Cardiac muscle cell (in vitro differentiated cells and primary cell): ENCODE measurements at regions not wholly inside any gene's neighbourhood (a gene's known extent, or its start where the extent isn't known, plus 50 kb on each side); places are given as distances from the start of the nearest gene placed in this dataset.

Experiments
- DNase-seq, 2 donors: peaks; one replicate each; pipeline versions ENCODE4 v3.0.0 to v3.0.0-alpha.2; 2010 to 2017; ENCODE audit warnings: low read depth in 1 of 2, low spot score in 1 of 2
- H3K27ac ChIP-seq: fragments of 200-600 bp; sonication (generic); 2 replicates; pipeline ENCODE4 v1.5.1; 2016
- H3K27me3 ChIP-seq: fragments of 200-600 bp; sonication (generic); 2 replicates; pipeline ENCODE4 v1.6.0; 2016; ENCODE audit warnings: control low read depth
- H3K36me3 ChIP-seq: fragments of 200-600 bp; sonication (generic); 2 replicates; pipeline ENCODE4 v1.5.1; 2016; ENCODE audit warnings: control low read depth
- H3K4me1 ChIP-seq: fragments of 200-600 bp; sonication (generic); 2 replicates; pipeline ENCODE4 v1.8.1; 2017; ENCODE audit warnings: low read depth, mild to moderate bottlenecking, mixed run types
- H3K4me3 ChIP-seq: fragments of 200-600 bp; sonication (generic); 2 replicates; pipeline ENCODE4 v1.5.1; 2016; ENCODE audit warnings: mild to moderate bottlenecking
- H3K9me3 ChIP-seq: fragments of 200-600 bp; sonication (generic); 2 replicates; pipeline ENCODE4 v1.5.1; 2017; ENCODE audit warnings: low read depth, mild to moderate bottlenecking, control low read depth
- CTCF ChIP-seq: IDR thresholded peaks from 2 replicates; pipeline ENCODE4 v1.5.1; 2012; ENCODE audit warnings: low read depth, mild to moderate bottlenecking, low read length

- DNase-seq: no peak
- Histone ChIP-seq H3K27me3 (no peaks in the 10 kb centered on the region), H3K27ac (no peak overlapping the region), H3K4me3 (no peak overlapping the region), H3K36me3 (no peaks in the 10 kb centered on the region), H3K4me1 (no peaks in the 10 kb centered on the region), H3K9me3 (no peaks in the 10 kb centered on the region)
- TF ChIP-seq CTCF: no peak
Measured at GRCh38 chr20:59453759-59454560, 150.4 kb upstream of the PHACTR3 start.

GRCh38 chr20:59455402-59456341, 148.7 kb upstream of the PHACTR3 start:
- H3K9me3 ChIP-seq: no peaks in the 10 kb centered on the region
- H3K4me3 ChIP-seq: no peak overlapping the region
- no peaks in the 10 kb centered on the region for H3K36me3 ChIP-seq
- H3K4me1 ChIP-seq: no peaks in the 10 kb centered on the region
- peak; percentile 49 for TF ChIP-seq CTCF
- H3K27me3 ChIP-seq: no peaks in the 10 kb centered on the region
- DNase-seq: peak; percentile 21 to 55
- no peak overlapping the region for H3K27ac ChIP-seq

- no peak overlapping the region for H3K27ac ChIP-seq
- H3K4me1 ChIP-seq: no peaks in the 10 kb centered on the region
- DNase-seq: no peak
- H3K9me3 ChIP-seq: no peaks in the 10 kb centered on the region
- H3K4me3 ChIP-seq: no peak overlapping the region
- H3K27me3 ChIP-seq: no peaks in the 10 kb centered on the region
- no peak for TF ChIP-seq CTCF
- no peaks in the 10 kb centered on the region for H3K36me3 ChIP-seq
Measured at GRCh38 chr20:59456342-59457279, 147.7 kb upstream of the PHACTR3 start.

- no peak for DNase-seq
- no peaks in the 10 kb centered on the region for H3K27me3 ChIP-seq
- TF ChIP-seq CTCF: no peak
- H3K4me1 ChIP-seq: no peaks in the 10 kb centered on the region
- no peak overlapping the region for H3K27ac ChIP-seq
- H3K36me3 ChIP-seq: no peaks in the 10 kb centered on the region
- H3K9me3 ChIP-seq: no peaks in the 10 kb centered on the region
- no peak overlapping the region for H3K4me3 ChIP-seq
Measured at GRCh38 chr20:59458645-59459044, 145.7 kb upstream of the PHACTR3 start.

GRCh38 chr20:59459586-59459985, 144.8 kb upstream of the PHACTR3 start:
- Histone ChIP-seq H3K9me3 (no peaks in the 10 kb centered on the region), H3K4me3 (no peak overlapping the region), H3K4me1 (no peaks in the 10 kb centered on the region), H3K27me3 (no peaks in the 10 kb centered on the region), H3K27ac (no peak overlapping the region), H3K36me3 (no peaks in the 10 kb centered on the region)
- no peak for DNase-seq
- TF ChIP-seq CTCF: no peak
